GM21717 (cell line): ENCODE measurements at regions not wholly inside any gene's neighbourhood (a gene's known extent, or its start where the extent isn't known, plus 50 kb on each side); places are given as distances from the start of the nearest gene placed in this dataset.
"Not testable (repeated sequence)": the region's sequence is repeated elsewhere in the genome, so short reads cannot be mapped to it uniquely, and the experiment has no call there.

Experiments
- ATAC-seq: cut with Tn5 transposase; IDR thresholded peaks from one replicate; pipeline ENCODE4 v1.9.1; 2021; ENCODE audit warnings: mild to moderate bottlenecking, moderate library complexity; ENCODE audit not compliant: unreplicated experiment

DNA sequence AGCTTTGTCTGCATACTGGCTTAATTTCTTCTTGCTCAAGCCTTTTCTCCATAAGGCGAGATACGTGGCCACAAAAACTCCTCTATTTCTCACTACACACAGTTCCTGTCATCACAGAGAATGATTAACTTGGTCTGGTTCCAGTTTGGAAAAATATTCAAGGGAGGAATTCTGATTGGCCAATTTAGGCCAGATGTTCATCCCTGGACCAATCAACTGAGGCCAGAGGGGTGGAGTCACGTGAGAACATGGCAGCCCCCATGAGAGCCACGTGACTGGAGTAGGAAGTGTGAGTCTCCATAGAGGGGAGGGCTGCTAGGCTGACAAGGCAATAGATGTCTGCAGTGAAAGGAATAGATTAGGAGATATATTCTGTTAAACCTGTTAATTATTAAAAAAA, 200.0 kb downstream of the OTOP1 start:
- ATAC-seq, result not testable (repeated sequence)

GRCh38 chr4:4028752-4029151, 198.0 kb downstream of the OTOP1 start:
- ATAC-seq, result not testable (repeated sequence)

DNA sequence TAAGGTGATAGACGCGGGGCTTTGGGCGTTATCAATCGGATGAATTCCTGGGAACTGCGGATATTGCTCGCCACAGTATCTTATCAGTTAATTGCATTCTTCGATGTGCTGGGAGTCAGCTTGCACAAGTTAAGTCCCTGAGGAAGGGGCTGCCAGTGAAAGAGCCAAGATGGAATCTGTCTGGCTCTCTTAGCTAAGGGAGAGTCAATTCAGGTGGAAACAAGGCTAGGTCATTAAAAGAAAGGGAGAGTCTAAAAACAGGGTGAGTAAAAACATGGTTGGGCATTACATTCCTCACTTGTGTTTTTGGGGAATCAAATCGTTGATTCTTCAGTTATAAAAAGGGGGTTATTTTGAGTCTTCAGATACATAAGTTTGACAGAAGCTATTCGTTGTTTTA, 196.2 kb downstream of the OTOP1 start:
- not testable (repeated sequence) for ATAC-seq

- ATAC-seq, result not testable (repeated sequence)
Observed at GRCh38 chr4:4031446-4032135, 195.1 kb downstream of the OTOP1 start.

GRCh38 chr4:4032364-4032763, 194.4 kb downstream of the OTOP1 start:
- not testable (repeated sequence) for ATAC-seq

GRCh38 chr4:4032801-4033605, 193.7 kb downstream of the OTOP1 start:
- not testable (repeated sequence) for ATAC-seq

DNA sequence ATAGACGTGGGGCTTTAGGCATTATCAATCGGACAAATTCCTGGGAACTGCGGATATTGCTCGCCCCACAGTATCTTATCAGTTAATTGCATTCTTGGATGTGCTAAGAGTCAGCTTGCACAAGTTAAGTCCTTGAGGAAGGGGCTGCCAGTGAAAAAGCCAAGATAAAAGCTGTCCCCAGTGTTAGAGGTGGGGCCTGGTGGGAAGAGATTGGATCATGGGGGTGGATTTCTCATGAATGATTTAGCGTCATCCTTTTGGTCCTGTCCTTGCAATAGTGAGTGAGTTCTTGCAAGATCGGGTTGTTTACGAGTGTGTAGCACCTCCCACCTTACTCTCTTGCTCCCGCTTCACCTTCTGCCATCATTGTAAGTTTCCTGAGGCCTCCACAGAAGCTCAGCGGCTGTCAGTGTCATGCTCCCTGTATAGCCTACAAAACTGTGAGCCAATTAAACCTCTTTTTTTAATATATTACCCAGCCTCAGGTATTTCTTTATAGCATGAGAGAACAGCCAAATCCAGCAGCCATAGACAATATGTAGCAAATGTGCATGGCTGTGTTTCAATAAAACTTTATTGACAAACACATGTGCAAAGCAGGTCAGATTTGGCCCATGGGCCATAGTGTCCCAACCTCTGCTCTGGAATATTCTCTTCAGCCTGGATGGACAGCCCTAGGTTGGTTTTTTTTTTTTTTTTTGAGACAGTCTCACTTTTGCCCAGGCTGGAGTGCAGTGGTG, 189.2 kb downstream of the OTOP1 start:
- ATAC-seq, result not testable (repeated sequence)

DNA sequence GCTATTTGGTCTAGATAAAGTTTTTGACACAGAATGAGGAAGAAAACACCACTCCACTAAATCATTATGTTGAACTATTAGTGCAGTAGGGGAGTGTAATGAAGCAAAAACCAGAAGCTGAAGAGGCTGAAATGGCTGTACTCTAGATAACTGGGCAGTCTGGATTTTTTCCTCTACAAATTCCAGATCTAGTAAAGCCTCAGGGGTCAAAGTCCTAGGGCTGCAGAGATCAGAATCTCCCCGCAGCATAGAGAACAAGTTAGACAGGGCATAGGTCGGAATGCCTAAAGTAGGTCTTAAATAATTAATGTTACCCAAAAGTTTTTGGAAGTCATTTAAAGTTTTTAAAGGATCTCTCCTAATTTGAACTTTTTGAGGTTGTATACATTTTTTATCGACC, 180.9 kb downstream of the OTOP1 start:
- not testable (repeated sequence) for ATAC-seq

- ATAC-seq, result not testable (repeated sequence)
Observed at GRCh38 chr4:4046686-4047085, 180.0 kb downstream of the OTOP1 start.

DNA sequence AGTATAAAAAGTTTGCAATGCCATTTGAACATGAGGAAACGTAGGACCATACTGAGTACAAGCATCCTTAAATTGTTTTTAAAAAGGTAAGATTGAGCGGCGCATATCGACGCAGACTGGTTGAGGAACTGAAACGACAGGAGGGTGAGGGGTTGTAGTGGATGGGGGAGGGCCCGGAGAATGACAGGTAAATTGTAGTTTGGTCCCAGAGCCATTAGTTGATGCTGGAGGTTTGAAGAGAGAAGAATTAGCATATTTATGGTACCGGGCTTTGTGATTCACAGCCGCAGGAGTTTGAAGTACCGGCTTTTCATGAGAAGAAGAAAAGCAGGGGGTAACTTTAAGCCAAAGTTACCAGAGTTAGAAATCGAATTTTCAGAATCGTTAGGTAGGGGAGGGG, 179.5 kb downstream of the OTOP1 start:
- not testable (repeated sequence) for ATAC-seq

DNA sequence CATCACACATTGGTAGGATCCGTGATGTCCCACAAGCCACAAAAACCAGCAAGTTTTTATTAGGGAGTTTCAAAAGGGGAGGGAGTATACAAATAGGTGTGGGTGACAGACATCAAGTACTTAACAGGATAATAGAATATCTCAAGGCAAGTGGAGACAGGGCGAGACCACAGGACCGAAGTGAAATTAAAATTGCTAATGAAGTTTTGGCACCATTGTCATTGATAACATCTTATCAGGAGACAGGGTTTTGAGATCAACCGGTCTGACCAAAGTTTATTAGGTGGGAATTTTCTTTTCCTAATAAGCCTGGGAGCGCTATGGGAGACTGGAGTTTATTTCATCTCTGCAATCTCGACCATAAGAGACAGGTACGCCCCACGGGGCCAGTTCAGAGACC, 178.5 kb downstream of the OTOP1 start:
- ATAC-seq, result not testable (repeated sequence)

DNA sequence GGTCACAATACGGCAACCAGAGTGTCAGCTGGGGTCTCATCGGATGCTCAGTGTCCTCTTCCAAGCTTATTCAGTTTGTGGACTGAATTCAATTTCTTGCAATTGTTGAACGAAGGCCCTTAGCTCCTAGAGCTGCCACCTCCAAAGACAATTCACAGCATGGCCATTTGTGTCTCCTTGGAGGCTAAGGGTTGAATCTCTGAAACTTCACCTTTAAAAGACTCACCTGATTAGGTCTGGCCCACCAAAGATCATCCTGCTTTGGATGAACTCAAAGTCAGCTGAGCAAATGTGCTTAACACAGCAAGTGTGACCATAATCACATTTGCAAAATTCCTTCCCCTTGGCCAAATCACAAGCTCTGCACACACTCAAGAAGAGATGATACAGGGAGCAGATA, 175.9 kb downstream of the OTOP1 start:
- ATAC-seq, result not testable (repeated sequence)

GRCh38 chr4:4052933-4053332, 173.8 kb downstream of the OTOP1 start:
- ATAC-seq, result not testable (repeated sequence)

DNA sequence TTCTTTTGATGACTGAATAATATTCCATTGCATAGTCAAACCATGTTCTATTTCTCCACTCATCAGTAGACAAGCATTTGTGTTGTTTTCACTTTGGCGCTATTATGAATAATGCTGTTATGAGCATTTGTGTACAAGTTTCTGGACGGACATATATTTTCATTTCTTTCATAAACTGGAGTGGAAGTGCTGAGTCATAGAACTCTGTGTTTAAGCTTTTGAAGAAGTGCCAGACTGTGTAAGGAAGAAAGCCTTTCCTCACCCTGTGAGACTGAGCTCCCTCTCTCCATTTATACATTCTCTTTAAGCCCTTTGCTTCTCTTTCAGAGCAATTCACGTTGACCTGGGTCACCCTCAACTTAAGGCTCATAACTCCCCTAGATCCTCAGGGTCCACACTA, 169.5 kb downstream of the OTOP1 start:
- ATAC-seq, result not testable (repeated sequence)

DNA sequence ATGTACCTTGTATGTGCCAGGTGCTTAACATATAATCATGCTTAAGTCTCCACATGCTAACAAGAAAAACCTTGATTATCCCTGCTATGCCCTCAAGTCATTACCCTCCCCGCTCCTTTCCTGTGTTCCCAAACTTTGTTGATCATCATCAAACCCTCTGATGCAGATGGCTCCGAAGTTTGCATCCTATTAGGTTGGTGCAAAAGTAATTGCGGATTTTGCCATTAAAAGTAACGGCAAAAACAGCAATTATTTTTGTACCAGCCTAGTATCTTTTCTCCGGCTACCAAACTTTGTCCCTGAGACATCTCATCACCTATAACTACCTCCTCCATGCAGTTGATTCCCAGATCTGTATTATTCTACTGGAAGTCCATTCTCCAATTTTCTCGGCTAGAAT, 142.6 kb downstream of the OTOP1 start:
- ATAC-seq, result not testable (repeated sequence)

- not testable (repeated sequence) for ATAC-seq
Observed at GRCh38 chr4:4089716-4090419, 136.9 kb downstream of the OTOP1 start.

- ATAC-seq, result not testable (repeated sequence)
Observed at GRCh38 chr4:4090720-4091119, 136.0 kb downstream of the OTOP1 start.

- not testable (repeated sequence) for ATAC-seq
Observed at GRCh38 chr4:4092159-4092558, 134.6 kb downstream of the OTOP1 start.

GRCh38 chr4:4099610-4100009, 127.1 kb downstream of the OTOP1 start:
- not testable (repeated sequence) for ATAC-seq

- ATAC-seq, result not testable (repeated sequence)
Observed at GRCh38 chr4:4106923-4107322, 119.8 kb downstream of the OTOP1 start.
